H1 (cell line): ENCODE measurements at regions not wholly inside any gene's neighbourhood (a gene's known extent, or its start where the extent isn't known, plus 50 kb on each side); places are given as distances from the start of the nearest gene placed in this dataset.

Experiments
- CTCF ChIA-PET: fragments of 300-600 bp; sonication (Branson Sonifier 250); formaldehyde crosslinking; loops from one replicate; lab custom pipeline; 2021; ENCODE audit not compliant: partially characterized antibody; lab: Charles Lee
- POLR2A ChIA-PET: fragments of 300-600 bp; sonication (Branson Sonifier 250); formaldehyde crosslinking; loops from one replicate; lab custom pipeline; 2021; ENCODE audit warnings: inconsistent platforms; ENCODE audit not compliant: partially characterized antibody; lab: Charles Lee
- DNase-seq, 2 experiments: peaks; one replicate each; pipeline versions ENCODE4 v3.0.0 to v3.0.0-alpha.2; 2010 to 2022; ENCODE audit warnings: low spot score in 2 of 2, low read depth in 1 of 2, mixed read lengths in 1 of 2
- FAIRE-seq: peaks from 2 replicates; lab custom pipeline; 2011; peaks lifted over from hg19 to GRCh38; lab: Jason Lieb, UNC
- H2AFZ ChIP-seq: 2 replicates; pipeline ENCODE4 v1.8.1; 2012; ENCODE audit warnings: low read length, inconsistent platforms
- H2AK5ac ChIP-seq: 2 replicates; pipeline ENCODE4 v1.6.1; 2013; ENCODE audit warnings: low read depth, low read length
- H2BK120ac ChIP-seq: replicated peaks from 2 replicates; pipeline ENCODE3; 2013; ENCODE audit warnings: low read depth, low read length, inconsistent platforms
- H2BK12ac ChIP-seq: 2 replicates; pipeline ENCODE4 v1.6.1; 2013; ENCODE audit warnings: low read depth, low read length
- H2BK15ac ChIP-seq: 2 replicates; pipeline ENCODE4 v1.6.1; 2013; ENCODE audit warnings: low read length
- H2BK20ac ChIP-seq: 2 replicates; pipeline ENCODE4 v1.6.1; 2013; ENCODE audit warnings: low read length
- H2BK5ac ChIP-seq: 2 replicates; pipeline ENCODE4 v1.6.1; 2013; ENCODE audit warnings: low read depth, low read length
- H3K14ac ChIP-seq: 2 replicates; pipeline ENCODE4 v1.6.1; 2013; ENCODE audit warnings: inconsistent platforms; ENCODE audit not compliant: insufficient read length
- H3K18ac ChIP-seq: 2 replicates; pipeline ENCODE4 v1.6.1; 2013; ENCODE audit warnings: low read length; ENCODE audit errors: extremely low read depth
- H3K23ac ChIP-seq: 2 replicates; pipeline ENCODE4 v1.6.1; 2013; ENCODE audit warnings: inconsistent platforms; ENCODE audit not compliant: insufficient read length
- H3K23me2 ChIP-seq: 2 replicates; pipeline ENCODE4 v1.6.1; 2013; ENCODE audit warnings: low read depth, low read length
- H3K27ac ChIP-seq: 2 replicates; pipeline ENCODE4 v1.6.1; 2011; ENCODE audit warnings: low read depth, low read length, inconsistent platforms
- H3K27me3 ChIP-seq, 4 experiments: replicated peaks in 1 of 4; 1 replicate in 1 of 4; 2 replicates in 3 of 4; pipeline versions ENCODE4 v1.6.1 to v1.8.1; 2011 to 2013; ENCODE audit warnings: low read length in 3 of 4, mild to moderate bottlenecking in 3 of 4, inconsistent platforms in 2 of 4, mixed read lengths in 2 of 4, moderate library complexity in 1 of 4; ENCODE audit not compliant: control insufficient read depth in 3 of 4, insufficient read depth in 3 of 4; ENCODE audit errors: extremely low read depth in 1 of 4
- H3K36me3 ChIP-seq, 4 experiments: 2 replicates each; pipeline versions ENCODE4 v1.6.1 to v1.8.1; 2011 to 2013; ENCODE audit warnings: mild to moderate bottlenecking in 4 of 4, low read length in 3 of 4, moderate library complexity in 2 of 4, control low read depth in 1 of 4, inconsistent platforms in 1 of 4; ENCODE audit not compliant: insufficient read depth in 4 of 4, control insufficient read depth in 2 of 4
- H3K4ac ChIP-seq: replicated peaks from 2 replicates; pipeline ENCODE3; 2013; ENCODE audit warnings: low read length, low read depth, mixed read lengths, inconsistent platforms; ENCODE audit not compliant: insufficient read length
- H3K4me1 ChIP-seq, 4 experiments: replicated peaks in 1 of 4; 1 replicate in 1 of 4; 2 replicates in 3 of 4; pipeline versions ENCODE4 v1.6.1 to v1.8.1; 2011 to 2013; ENCODE audit warnings: low read length in 3 of 4, inconsistent platforms in 2 of 4, mixed read lengths in 1 of 4; ENCODE audit not compliant: insufficient read depth in 4 of 4, control insufficient read depth in 3 of 4
- H3K4me2 ChIP-seq, 2 experiments: 2 replicates each; pipeline versions ENCODE4 v1.6.1 to v1.8.1; 2011 to 2013; ENCODE audit warnings: low read depth in 2 of 2, low read length in 2 of 2, control low read depth in 1 of 2, inconsistent platforms in 1 of 2, mild to moderate bottlenecking in 1 of 2; ENCODE audit not compliant: insufficient read depth in 1 of 2
- H3K4me3 ChIP-seq, 4 experiments: fragments of 200-600, 300-600 bp in 1 of 4; sonication (generic), shearing (Covaris generic), sonication (Bioruptor Twin) in 1 of 4; 2 replicates each; pipeline versions ENCODE4 v1.5.1 to v1.8.1; 2011 to 2016; ENCODE audit warnings: low read length in 4 of 4, low read depth in 3 of 4, control low read depth in 2 of 4, inconsistent platforms in 2 of 4, mild to moderate bottlenecking in 2 of 4, mixed read lengths in 1 of 4, moderate library complexity in 1 of 4; ENCODE audit not compliant: insufficient read depth in 2 of 4; ENCODE audit errors: extremely low read depth in 1 of 4
- H3K56ac ChIP-seq: replicated peaks from 2 replicates; pipeline ENCODE3; 2013; ENCODE audit warnings: low read depth, mild to moderate bottlenecking, mixed read lengths, low read length, inconsistent platforms; ENCODE audit not compliant: insufficient read length
- H3K79me1 ChIP-seq: 2 replicates; pipeline ENCODE4 v1.6.1; 2013; ENCODE audit warnings: low read depth, low read length, control low read depth
- H3K79me2 ChIP-seq, 2 experiments: 2 replicates each; pipeline versions ENCODE4 v1.6.1 to v1.8.1; 2012 to 2013; ENCODE audit warnings: low read length in 2 of 2, mild to moderate bottlenecking in 2 of 2, inconsistent platforms in 1 of 2; ENCODE audit not compliant: insufficient read depth in 2 of 2, control insufficient read depth in 1 of 2
- H3K9ac ChIP-seq, 4 experiments: replicated peaks in 1 of 4; 1 replicate in 1 of 4; 2 replicates in 3 of 4; pipeline versions ENCODE4 v1.6.1 to v1.8.1; 2011 to 2013; ENCODE audit warnings: low read depth in 3 of 4, low read length in 3 of 4, control low read depth in 2 of 4, mild to moderate bottlenecking in 2 of 4, moderate library complexity in 2 of 4, inconsistent platforms in 1 of 4; ENCODE audit errors: extremely low read depth in 1 of 4
- H3K9me3 ChIP-seq, 2 experiments: 2 replicates each; pipeline versions ENCODE4 v1.6.1 to v1.8.1; 2012 to 2013; ENCODE audit warnings: mild to moderate bottlenecking in 2 of 2, moderate library complexity in 2 of 2, control low read depth in 1 of 2, inconsistent platforms in 1 of 2, low read depth in 1 of 2, low read length in 1 of 2, mixed read lengths in 1 of 2; ENCODE audit not compliant: insufficient read depth in 2 of 2
- H4K20me1 ChIP-seq, 2 experiments: replicated peaks in 1 of 2; 2 replicates each; pipeline versions ENCODE3 to v1.8.1; 2011 to 2013; ENCODE audit warnings: inconsistent platforms in 2 of 2, low read length in 2 of 2, mild to moderate bottlenecking in 1 of 2; ENCODE audit not compliant: insufficient read depth in 2 of 2, control insufficient read depth in 1 of 2
- H4K5ac ChIP-seq: 2 replicates; pipeline ENCODE4 v1.6.1; 2013; ENCODE audit warnings: low read length, low read depth, mixed read lengths, inconsistent platforms; ENCODE audit not compliant: insufficient read length
- H4K8ac ChIP-seq: 2 replicates; pipeline ENCODE4 v1.8.0; 2013; ENCODE audit warnings: mild to moderate bottlenecking, moderate library complexity, low read length, inconsistent platforms; ENCODE audit not compliant: insufficient read depth; ENCODE audit errors: extremely low read depth
- H4K91ac ChIP-seq: replicated peaks from 2 replicates; pipeline ENCODE3; 2013; ENCODE audit warnings: low read length, mixed read lengths, inconsistent platforms; ENCODE audit not compliant: insufficient read length
- BRCA1 ChIP-seq: IDR thresholded peaks from 2 replicates; pipeline ENCODE4 v1.6.1; 2012; ENCODE audit warnings: low read depth, low read length, improper control_type of control experiment
- CEBPB ChIP-seq: IDR thresholded peaks from 2 replicates; pipeline ENCODE4 v1.6.1; 2012; ENCODE audit warnings: low read depth, low read length
- CREB1 ChIP-seq: IDR thresholded peaks from 2 replicates; pipeline ENCODE4 v1.6.1; 2012; ENCODE audit warnings: inconsistent platforms
- EZH2 ChIP-seq: fragments of 200-600 bp; sonication (generic); IDR thresholded peaks from 2 replicates; pipeline ENCODE4 v1.7.1; 2012; ENCODE audit warnings: low read depth, mild to moderate bottlenecking, moderate library complexity, low read length, inconsistent platforms; ENCODE audit not compliant: severe bottlenecking
- GABPA ChIP-seq: IDR thresholded peaks from 2 replicates; pipeline ENCODE4 v1.6.1; 2011; ENCODE audit warnings: mild to moderate bottlenecking, low read length, moderate library complexity, borderline replicate concordance; ENCODE audit not compliant: insufficient read depth
- HDAC6 ChIP-seq: IDR thresholded peaks from one replicate; pipeline ENCODE4 v1.7.1; 2012; ENCODE audit warnings: low read depth, mild to moderate bottlenecking, inconsistent platforms, low read length, moderate library complexity
- POLR2AphosphoS5 ChIP-seq: IDR thresholded peaks from 2 replicates; pipeline ENCODE4 v1.6.1; 2011; ENCODE audit warnings: low read depth, low read length
- RFX5 ChIP-seq: IDR thresholded peaks from 2 replicates; pipeline ENCODE4 v1.6.1; 2011; ENCODE audit warnings: low read depth, low read length, improper control_type of control experiment, borderline replicate concordance
- RXRA ChIP-seq: IDR thresholded peaks from 2 replicates; pipeline ENCODE4 v1.6.1; 2011; ENCODE audit warnings: low read depth, mild to moderate bottlenecking, low read length, moderate library complexity; ENCODE audit not compliant: insufficient read depth
- WGBS, 2 experiments: shearing (Covaris generic) in 1 of 2; methylation state at CpG; one replicate each; pipeline versions ENCODE4 v1.1.6 to v1.1.7; 2013 to 2015; ENCODE audit warnings: low lambda C conversion rate in 2 of 2, mixed read lengths in 2 of 2, inconsistent platforms in 1 of 2, low coverage in 1 of 2, missing lambda C conversion rate in 1 of 2; ENCODE audit not compliant: insufficient replicate concordance in 2 of 2, insufficient coverage in 1 of 2, insufficient read length in 1 of 2; ENCODE audit errors: extremely low coverage in 1 of 2, missing lambda C conversion rate in 1 of 2; 5-methylcytosine and 5-hydroxymethylcytosine counted together
- TF ChIP-seq, protein P1 (sequence below): IDR thresholded peaks from 2 replicates; pipeline ENCODE4 v1.6.1; 2012; ENCODE audit warnings: low read length, inconsistent platforms
- TF ChIP-seq, protein P2 (sequence below), 3 experiments: IDR thresholded peaks; 1 replicate in 2 of 3; 2 replicates in 1 of 3; pipeline versions ENCODE4 v1.5.1 to v1.6.1; 2011; ENCODE audit warnings: low read length in 3 of 3, mild to moderate bottlenecking in 3 of 3, inconsistent platforms in 2 of 3, low read depth in 1 of 3, moderate library complexity in 1 of 3; ENCODE audit not compliant: insufficient read depth in 1 of 3; ENCODE audit errors: control extremely low read depth in 1 of 3

DNA sequence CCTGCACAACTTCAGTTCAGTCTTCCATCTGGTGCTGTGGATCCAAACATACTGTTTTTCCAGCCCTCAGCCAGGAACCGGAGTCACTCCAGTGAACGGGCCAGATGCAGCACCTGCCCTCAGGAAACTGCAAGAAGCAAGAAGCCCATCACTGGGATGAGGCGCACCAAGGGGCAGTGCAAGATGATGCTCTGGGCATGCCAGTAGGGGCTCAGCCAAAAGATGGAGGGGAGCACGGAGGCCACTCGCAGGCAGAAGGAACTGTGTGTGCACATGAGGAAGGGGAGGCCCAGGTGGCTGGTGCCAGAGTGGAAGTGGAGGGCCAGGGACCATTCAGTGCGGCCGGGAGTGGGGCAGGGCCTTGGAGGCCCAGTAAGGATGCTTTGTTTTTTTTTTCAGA is 161.7 kb upstream of the MAMLD1 start:
- Histone ChIP-seq H2BK15ac (no peak overlapping the region), H3K27me3 (no peaks in the 10 kb centered on the region), H4K20me1 (no peaks in the 10 kb centered on the region), H3K56ac (no peak overlapping the region), H3K23me2 (no peaks in the 10 kb centered on the region), H2AK5ac (no peak overlapping the region), H2BK120ac (no peak overlapping the region), H2BK12ac (no peak overlapping the region), H4K91ac (no peak overlapping the region), H3K18ac (no peak overlapping the region), H2AFZ (no peak overlapping the region), H3K27ac (no peak overlapping the region), H2BK20ac (no peak overlapping the region), H2BK5ac (no peak overlapping the region), H3K4me2 (no peak overlapping the region), H3K4ac (no peak overlapping the region), H3K36me3 (no peaks in the 10 kb centered on the region), H3K14ac (no peak overlapping the region), H3K23ac (no peak overlapping the region), H3K9ac (no peak overlapping the region), H3K79me2 (no peaks in the 10 kb centered on the region), H3K9me3 (no peaks in the 10 kb centered on the region), H3K4me1 (0 out of 7 replicates have a peak, but pooled peaks cover 0 to under 1% (median 0%) of the 10 kb centered on the region in 4 experiments), H4K5ac (no peak overlapping the region), H4K8ac (no peak overlapping the region), H3K4me3 (no peak overlapping the region), H3K79me1 (no peaks in the 10 kb centered on the region)
- 91% methylated on average over 6 of the region's 7 CpGs; no CpG with 5 or more reads in 1 of the 2 experiments for whole genome bisulfite sequencing, 2 experiments
- FAIRE-seq (no peak), DNase-seq (no peak)
- ChIA-PET CTCF (interaction anchor here (1.7 kb wide), 1 partner anchor 55 kb away, joined by 5 read pairs; no protein-coding TSS in a partner anchor), POLR2A (no interaction called here)
- TF ChIP-seq EZH2, result no peak
- TF ChIP-seq, protein P1, sequence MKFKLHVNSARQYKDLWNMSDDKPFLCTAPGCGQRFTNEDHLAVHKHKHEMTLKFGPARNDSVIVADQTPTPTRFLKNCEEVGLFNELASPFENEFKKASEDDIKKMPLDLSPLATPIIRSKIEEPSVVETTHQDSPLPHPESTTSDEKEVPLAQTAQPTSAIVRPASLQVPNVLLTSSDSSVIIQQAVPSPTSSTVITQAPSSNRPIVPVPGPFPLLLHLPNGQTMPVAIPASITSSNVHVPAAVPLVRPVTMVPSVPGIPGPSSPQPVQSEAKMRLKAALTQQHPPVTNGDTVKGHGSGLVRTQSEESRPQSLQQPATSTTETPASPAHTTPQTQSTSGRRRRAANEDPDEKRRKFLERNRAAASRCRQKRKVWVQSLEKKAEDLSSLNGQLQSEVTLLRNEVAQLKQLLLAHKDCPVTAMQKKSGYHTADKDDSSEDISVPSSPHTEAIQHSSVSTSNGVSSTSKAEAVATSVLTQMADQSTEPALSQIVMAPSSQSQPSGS, result no peak
- TF ChIP-seq RXRA, result no peak
- TF ChIP-seq GABPA, result no peak
- no peak for TF ChIP-seq HDAC6
- TF ChIP-seq BRCA1, result no peak
- no peak for TF ChIP-seq POLR2AphosphoS5
- TF ChIP-seq CREB1, result no peak
- TF ChIP-seq, protein P2, sequence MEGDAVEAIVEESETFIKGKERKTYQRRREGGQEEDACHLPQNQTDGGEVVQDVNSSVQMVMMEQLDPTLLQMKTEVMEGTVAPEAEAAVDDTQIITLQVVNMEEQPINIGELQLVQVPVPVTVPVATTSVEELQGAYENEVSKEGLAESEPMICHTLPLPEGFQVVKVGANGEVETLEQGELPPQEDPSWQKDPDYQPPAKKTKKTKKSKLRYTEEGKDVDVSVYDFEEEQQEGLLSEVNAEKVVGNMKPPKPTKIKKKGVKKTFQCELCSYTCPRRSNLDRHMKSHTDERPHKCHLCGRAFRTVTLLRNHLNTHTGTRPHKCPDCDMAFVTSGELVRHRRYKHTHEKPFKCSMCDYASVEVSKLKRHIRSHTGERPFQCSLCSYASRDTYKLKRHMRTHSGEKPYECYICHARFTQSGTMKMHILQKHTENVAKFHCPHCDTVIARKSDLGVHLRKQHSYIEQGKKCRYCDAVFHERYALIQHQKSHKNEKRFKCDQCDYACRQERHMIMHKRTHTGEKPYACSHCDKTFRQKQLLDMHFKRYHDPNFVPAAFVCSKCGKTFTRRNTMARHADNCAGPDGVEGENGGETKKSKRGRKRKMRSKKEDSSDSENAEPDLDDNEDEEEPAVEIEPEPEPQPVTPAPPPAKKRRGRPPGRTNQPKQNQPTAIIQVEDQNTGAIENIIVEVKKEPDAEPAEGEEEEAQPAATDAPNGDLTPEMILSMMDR (IDR thresholded peaks at IDR 0.05; ENCODE audit: control extremely low read depth in 1 of 3, insufficient read depth in 1 of 3, low read depth in 1 of 3, low read length in 3 of 3), result no peak
- TF ChIP-seq RFX5, result no peak
- TF ChIP-seq CEBPB, result no peak
